ENCODE measurements at regions not wholly inside any gene's neighbourhood (a gene's known extent, or its start where the extent isn't known, plus 50 kb on each side); places are given as distances from the start of the nearest gene placed in this dataset.

GRCh38 chr3:86826292-86826691 is 164.7 kb downstream of the VGLL3 start:
- no peak overlapping the region for H3K27ac ChIP-seq
- ChIA-PET POLR2A (ENCODE audit: low non-redundant PET) (no interaction called here), CTCF (no interaction called here)
- TF ChIP-seq CTCF (conservative IDR thresholded peaks at IDR 0.05; ENCODE audit: low read depth), result no peak
- no peak for DNase-seq (ENCODE audit: low spot score)

- no peak for DNase-seq (ENCODE audit: low spot score)
- POLR2A ChIA-PET (ENCODE audit: low non-redundant PET), result no interaction called here
- CTCF ChIA-PET, result interaction anchor here (0.7 kb wide), 1 partner anchor 28 kb away, joined by 4 read pairs; no protein-coding TSS in a partner anchor
- H3K27ac ChIP-seq, result no peak overlapping the region
- no peak for TF ChIP-seq CTCF (conservative IDR thresholded peaks at IDR 0.05; ENCODE audit: low read depth)
Measured at GRCh38 chr3:86815880-86816279, 175.1 kb downstream of the VGLL3 start.

- H3K27ac ChIP-seq, result no peak overlapping the region
- no peak for TF ChIP-seq CTCF (conservative IDR thresholded peaks at IDR 0.05; ENCODE audit: low read depth)
- DNase-seq (ENCODE audit: low spot score), result no peak
- ChIA-PET CTCF (no interaction called here), POLR2A (ENCODE audit: low non-redundant PET) (no interaction called here)
Measured at GRCh38 chr3:86814918-86815655, 175.9 kb downstream of the VGLL3 start.

GRCh38 chr3:86814321-86814720 is 176.6 kb downstream of the VGLL3 start:
- DNase-seq (ENCODE audit: low spot score), result no peak
- POLR2A ChIA-PET (ENCODE audit: low non-redundant PET), result no interaction called here
- CTCF ChIA-PET, result no interaction called here
- no peak for TF ChIP-seq CTCF (conservative IDR thresholded peaks at IDR 0.05; ENCODE audit: low read depth)
- H3K27ac ChIP-seq, result no peak overlapping the region

GRCh38 chr3:86801921-86802320 is 189.0 kb downstream of the VGLL3 start:
- POLR2A ChIA-PET (ENCODE audit: low non-redundant PET), result no interaction called here
- no peak overlapping the region for H3K27ac ChIP-seq
- DNase-seq (ENCODE audit: low spot score), result no peak
- CTCF ChIA-PET, result no interaction called here
- no peak for TF ChIP-seq CTCF (conservative IDR thresholded peaks at IDR 0.05; ENCODE audit: low read depth)

- no peak overlapping the region for H3K27ac ChIP-seq
- no peak for TF ChIP-seq CTCF (conservative IDR thresholded peaks at IDR 0.05; ENCODE audit: low read depth)
- POLR2A ChIA-PET (ENCODE audit: low non-redundant PET), result no interaction called here
- no peak for DNase-seq (ENCODE audit: low spot score)
- CTCF ChIA-PET, result no interaction called here
Measured at GRCh38 chr3:86801066-86801465, 189.9 kb downstream of the VGLL3 start.

Data from RWPE1 (cell line).